Bronchial epithelial cell (primary cell): ENCODE measurements at regions not wholly inside any gene's neighbourhood (a gene's known extent, or its start where the extent isn't known, plus 50 kb on each side); places are given as distances from the start of the nearest gene placed in this dataset.

Experiments used
- DNase-seq: peaks from one replicate; pipeline ENCODE4 v3.0.0-alpha.2; 2010; ENCODE audit warnings: low read depth
- FAIRE-seq: peaks from 2 replicates; lab custom pipeline; 2011; peaks lifted over from hg19 to GRCh38; lab: Jason Lieb, UNC
- H3K27me3 ChIP-seq: 2 replicates; pipeline ENCODE4 v1.5.1; 2011; ENCODE audit warnings: low read length; ENCODE audit not compliant: control insufficient read depth, insufficient read depth
- H3K36me3 ChIP-seq: 2 replicates; pipeline ENCODE4 v1.5.1; 2011; ENCODE audit warnings: low read length; ENCODE audit not compliant: control insufficient read depth, insufficient read depth
- H3K4me3 ChIP-seq: 2 replicates; pipeline ENCODE4 v1.5.1; 2011; ENCODE audit warnings: mild to moderate bottlenecking, low read depth, low read length, control low read depth
- CTCF ChIP-seq: IDR thresholded peaks from 2 replicates; pipeline ENCODE4 v1.5.1; 2011; ENCODE audit warnings: mild to moderate bottlenecking, moderate library complexity, low read length, control low read depth, inconsistent platforms; ENCODE audit not compliant: insufficient read depth, severe bottlenecking

DNA sequence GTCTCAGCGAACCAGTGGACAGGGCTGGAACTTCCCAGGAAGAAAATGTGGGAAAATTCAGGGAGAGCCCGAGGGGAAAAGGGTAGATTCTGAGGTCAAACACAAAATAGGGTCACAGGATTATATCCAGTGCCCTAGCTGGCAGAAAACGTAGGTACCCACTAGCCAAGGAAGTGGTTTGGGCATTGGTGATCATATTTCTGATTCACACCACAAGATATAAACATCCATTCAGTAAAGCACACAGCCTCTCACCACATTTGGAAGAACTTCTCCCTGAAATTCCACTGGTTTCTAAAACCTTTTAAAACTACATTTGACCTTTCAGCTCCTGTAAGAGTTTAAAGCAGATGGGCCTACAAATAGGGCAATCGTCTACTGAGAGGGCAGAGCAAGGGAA, 186.9 kb downstream of the TTC32 start:
- no peak for TF ChIP-seq CTCF
- Histone ChIP-seq H3K36me3 (no peaks in the 10 kb centered on the region), H3K4me3 (no peak overlapping the region), H3K27me3 (no peaks in the 10 kb centered on the region)
- no peak for FAIRE-seq
- DNase-seq: no peak

- DNase-seq (no peak), FAIRE-seq (peak; percentile 83)
- Histone ChIP-seq H3K4me3 (no peak overlapping the region), H3K36me3 (no peaks in the 10 kb centered on the region), H3K27me3 (no peaks in the 10 kb centered on the region)
- TF ChIP-seq CTCF: no peak
These were observed 188.9 kb downstream of the TTC32 start for GRCh38 chr2:19712850-19713249.

GRCh38 chr2:19711470-19712372, 190.1 kb downstream of the TTC32 start:
- FAIRE-seq (peak; percentile 91), DNase-seq (peak; percentile 99)
- Histone ChIP-seq H3K4me3 (no peak overlapping the region), H3K27me3 (no peaks in the 10 kb centered on the region), H3K36me3 (no peaks in the 10 kb centered on the region)
- no peak for TF ChIP-seq CTCF

DNA sequence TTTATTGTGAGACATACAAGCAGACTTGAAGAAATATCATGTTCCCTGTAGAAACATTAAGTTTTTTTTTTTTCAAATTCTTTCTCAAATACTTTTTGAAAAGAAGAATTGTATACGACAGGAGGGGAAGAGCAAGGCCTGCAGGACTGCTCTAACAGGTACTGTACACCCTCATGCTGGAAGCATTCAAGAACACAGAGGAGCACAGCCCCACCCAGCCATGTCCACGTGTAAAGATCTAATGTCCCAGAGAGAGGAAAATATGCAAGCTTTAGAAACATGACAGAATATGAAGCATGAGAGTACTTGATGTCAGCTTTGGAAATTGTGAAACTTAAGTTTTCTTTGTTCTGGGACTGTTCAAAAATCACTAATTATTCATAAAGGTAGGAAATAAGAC, 191.6 kb downstream of the TTC32 start:
- peak; percentile 52 for DNase-seq
- no peaks in the 10 kb centered on the region for H3K36me3 ChIP-seq
- H3K4me3 ChIP-seq: no peak overlapping the region
- TF ChIP-seq CTCF: no peak
- H3K27me3 ChIP-seq: no peaks in the 10 kb centered on the region
- no peak for FAIRE-seq

- Histone ChIP-seq H3K27me3 (no peaks in the 10 kb centered on the region), H3K36me3 (no peaks in the 10 kb centered on the region), H3K4me3 (no peak overlapping the region)
- DNase-seq (no peak), FAIRE-seq (no peak)
- no peak for TF ChIP-seq CTCF
These were observed 192.2 kb downstream of the TTC32 start for GRCh38 chr2:19709553-19709952.

- Histone ChIP-seq H3K4me3 (no peak overlapping the region), H3K27me3 (no peaks in the 10 kb centered on the region), H3K36me3 (no peaks in the 10 kb centered on the region)
- TF ChIP-seq CTCF: no peak
- FAIRE-seq: no peak
- no peak for DNase-seq
These were observed 193.0 kb downstream of the TTC32 start for GRCh38 chr2:19708776-19709175.
